ENCODE measurements at regions not wholly inside any gene's neighbourhood (a gene's known extent, or its start where the extent isn't known, plus 50 kb on each side); places are given as distances from the start of the nearest gene placed in this dataset.

- TF ChIP-seq CEBPZ (IDR thresholded peaks at IDR 0.05; ENCODE audit: low read depth, low read length) (no peak), PRDM15 (CRISPR knock-in tag; IDR thresholded peaks at IDR 0.05) (no peak), TARDBP (IDR thresholded peaks at IDR 0.05; ENCODE audit: borderline replicate concordance) (no peak), KAT2A (conservative IDR thresholded peaks at IDR 0.05; ENCODE audit: control insufficient read depth, low read depth, low read length) (no peak)
Observed at GRCh38 chr3:73743551-73743950, 118.8 kb upstream of the PDZRN3 start (continued).

GRCh38 chr3:73739791-73740453, 115.2 kb upstream of the PDZRN3 start:
- FAIRE-seq = no peak
- no peak for DNase-seq (ENCODE audit: low read depth, low spot score)
- H3K36me3 ChIP-seq (ENCODE audit: control insufficient read depth in 2 of 2, insufficient read depth in 2 of 2, low read length in 1 of 2) = no peaks in the 10 kb centered on the region
- SMC1A ChIA-PET (ENCODE audit: uncharacterized antibody, unreplicated experiment) = no interaction called here
- BruUV-seq (replicated peaks) = no TSS peak
- RAD21 ChIA-PET (ENCODE audit: unreplicated experiment) = no interaction called here
- in situ Hi-C loops (cut with MboI) = no loop called here
- H3K4me2 ChIP-seq (ENCODE audit: control insufficient read depth, insufficient read depth) = no peak overlapping the region
- intact Hi-C loops (cut with micrococcal nuclease; ENCODE audit: unreplicated experiment) = no loop called here
- no peak for ATAC-seq
- no peak overlapping the region for H3K9ac ChIP-seq (ENCODE audit: control insufficient read depth, insufficient read depth, low read length)
- H2AFZ ChIP-seq (ENCODE audit: control insufficient read depth, low read depth, low read length) = no peak overlapping the region
- 1% methylated on average over 5 of the region's 5 CpGs for WGBS (ENCODE audit: insufficient coverage, insufficient replicate concordance, low lambda C conversion rate, missing lambda C conversion rate)
- no peak for TF ChIP-seq ZNF24 (IDR thresholded peaks at IDR 0.05)
- no peak for TF ChIP-seq RFX5 (IDR thresholded peaks at IDR 0.05; ENCODE audit: low read depth, low read length)
- no peak for TF ChIP-seq RB1 (IDR thresholded peaks at IDR 0.05; ENCODE audit: borderline replicate concordance)
- no peak for TF ChIP-seq USF2 (IDR thresholded peaks at IDR 0.05; ENCODE audit: borderline replicate concordance, low read depth, low read length)
- no peak for TF ChIP-seq MTA2 (IDR thresholded peaks at IDR 0.05; ENCODE audit: low read depth)
- no peak for TF ChIP-seq RCOR1 (conservative IDR thresholded peaks at IDR 0.05; ENCODE audit: low read depth, low read length)
- TF ChIP-seq KDM1A (IDR thresholded peaks at IDR 0.05; ENCODE audit: borderline replicate concordance) = no peak
- H4K20me1 ChIP-seq (ENCODE audit: control insufficient read depth, insufficient read depth) = no peaks in the 10 kb centered on the region
- POLR2A ChIA-PET = no interaction called here
- H3K9me3 ChIP-seq (replicated peaks; ENCODE audit: control insufficient read depth, insufficient read depth, low read length) = no peaks in the 10 kb centered on the region
- CTCF ChIA-PET = no interaction called here
- H3K79me2 ChIP-seq (ENCODE audit: control insufficient read depth, insufficient read depth, low read length) = no peaks in the 10 kb centered on the region
- no peak overlapping the region for H3K4me3 ChIP-seq
- H3K27ac ChIP-seq (ENCODE audit: control insufficient read depth, insufficient read depth) = no peak overlapping the region
- no peaks in the 10 kb centered on the region; a peak in 1 of 4 replicates for H3K27me3 ChIP-seq (replicated peaks in 1 of 2; ENCODE audit: control insufficient read depth in 2 of 2, insufficient read depth in 2 of 2, low read length in 1 of 2)
- no peaks in the 10 kb centered on the region for H3K4me1 ChIP-seq (ENCODE audit: control insufficient read depth, insufficient read depth, low read length)

All from GM12878 (cell line).